Epithelial cell of prostate (primary cell): ENCODE measurements at regions not wholly inside any gene's neighbourhood (a gene's known extent, or its start where the extent isn't known, plus 50 kb on each side); places are given as distances from the start of the nearest gene placed in this dataset.

Source experiments
- DNase-seq: peaks from one replicate; pipeline ENCODE4 v3.0.0-alpha.2; 2011; ENCODE audit warnings: low read depth, low spot score
- H3K27ac ChIP-seq: fragments of 450-650 bp; 2 replicates; pipeline ENCODE4 v1.5.1; 2017; ENCODE audit warnings: mild to moderate bottlenecking

DNA sequence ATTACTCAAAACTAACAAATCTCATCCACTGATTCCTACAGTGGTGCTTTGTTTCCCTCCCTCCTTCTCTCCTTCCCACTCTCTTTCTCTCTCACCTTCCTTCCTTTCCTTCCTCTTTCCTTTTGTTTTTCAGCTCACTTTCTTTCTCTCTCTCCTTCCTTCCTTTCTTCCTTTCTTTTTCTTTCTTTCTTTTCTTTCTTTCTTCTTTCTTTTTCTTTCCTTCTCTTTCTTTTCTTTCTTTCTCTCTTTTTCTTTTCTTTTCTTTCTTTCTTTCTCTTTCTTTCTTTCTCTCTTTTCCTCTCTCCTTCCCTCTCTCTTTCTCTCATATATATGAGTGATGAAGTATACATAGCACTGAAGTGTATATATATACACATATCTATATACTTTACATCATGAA is 241.4 kb downstream of the CENPW start:
- DNase-seq = no peak
- no peak overlapping the region for H3K27ac ChIP-seq

DNA sequence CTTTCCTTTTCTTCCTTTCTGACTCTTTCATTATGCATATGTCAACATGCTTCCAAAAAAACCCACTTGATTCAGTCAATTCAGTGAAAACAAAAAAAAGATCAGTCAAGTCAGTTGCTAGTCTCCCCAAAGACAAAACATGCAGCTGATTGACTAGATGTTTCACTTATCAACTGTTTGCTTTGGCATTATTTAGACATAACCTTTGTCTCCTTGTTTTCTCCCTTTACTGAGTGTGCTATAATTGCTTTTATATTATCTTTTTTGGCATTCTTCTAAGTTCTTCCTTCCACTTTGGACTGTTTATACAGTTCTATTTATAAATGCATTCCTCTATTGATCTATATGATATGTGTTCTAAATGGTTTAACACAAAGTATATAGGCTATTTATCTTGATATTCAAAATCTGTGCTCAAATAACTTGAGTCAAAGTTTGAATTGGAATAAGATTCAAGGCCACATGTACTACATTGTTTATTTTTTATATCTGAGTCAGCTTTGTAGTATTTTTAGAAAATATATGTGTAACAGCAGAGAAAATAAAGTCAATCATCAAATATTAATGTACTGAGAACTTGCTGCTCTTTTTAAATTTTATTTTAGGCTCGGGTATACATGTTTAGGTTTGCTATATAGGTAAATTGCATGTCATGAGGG is 260.5 kb downstream of the CENPW start:
- DNase-seq = no peak

DNA sequence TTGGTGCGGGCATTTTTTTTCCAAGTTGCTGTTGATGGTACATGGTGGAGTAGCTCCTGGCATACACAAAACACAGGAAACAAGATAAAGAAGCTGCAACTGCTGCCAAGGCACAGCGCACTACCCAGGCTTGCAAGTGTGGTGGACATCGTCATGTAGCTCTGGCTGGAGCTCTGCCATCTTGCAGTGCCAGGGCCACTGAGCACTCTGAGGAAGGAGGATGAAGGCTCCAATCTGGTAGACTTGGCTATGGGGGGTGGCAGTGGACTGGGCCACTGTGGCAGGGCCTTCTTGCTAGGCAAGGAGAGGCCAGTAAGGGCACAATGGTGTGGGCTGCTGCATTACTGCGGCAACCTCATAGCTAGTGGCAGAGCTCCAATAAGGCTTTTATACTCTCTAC is 263.5 kb downstream of the CENPW start:
- no peak for DNase-seq
- no peak overlapping the region for H3K27ac ChIP-seq

More for the DNA sequence above, 260.5 kb downstream of the CENPW start:
- H3K27ac ChIP-seq = no peak overlapping the region

DNA sequence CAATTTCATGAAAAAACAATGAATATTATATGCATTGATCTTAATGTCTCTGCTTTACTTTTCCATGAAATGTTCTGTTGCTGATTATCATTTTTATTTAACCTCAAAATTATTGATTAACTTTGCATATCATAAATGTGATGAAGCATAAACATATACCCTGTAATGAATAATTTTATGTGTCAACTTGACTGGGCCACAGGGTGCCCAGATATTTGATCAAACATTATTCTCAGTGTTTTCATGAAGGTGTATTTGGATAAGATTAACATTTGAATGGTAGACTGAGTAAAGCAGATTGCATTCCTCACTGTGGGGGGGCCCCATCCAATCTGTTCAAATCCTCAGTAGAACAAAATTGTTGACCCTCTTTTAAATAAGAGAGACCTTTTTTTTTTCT is 265.2 kb downstream of the CENPW start:
- DNase-seq = no peak
- no peak overlapping the region for H3K27ac ChIP-seq

DNA sequence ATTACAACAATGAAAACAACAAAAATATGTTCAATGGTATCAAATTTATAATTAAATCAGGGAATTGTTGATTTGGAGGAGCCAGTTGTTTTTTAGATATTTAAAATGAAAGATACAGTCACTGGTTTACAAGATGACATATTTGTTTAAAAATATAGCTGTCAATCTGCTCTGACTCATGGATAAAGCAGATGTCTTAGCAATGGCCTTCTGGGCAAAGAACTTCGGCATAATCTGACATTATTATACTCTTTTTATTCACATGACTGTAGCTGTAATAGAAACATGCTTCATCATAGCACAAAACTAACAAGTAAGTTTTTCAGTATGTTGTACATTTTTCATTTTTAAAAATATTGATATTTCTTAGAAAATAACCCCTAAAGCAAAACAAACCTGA is 267.4 kb downstream of the CENPW start:
- H3K27ac ChIP-seq = no peak overlapping the region
- no peak for DNase-seq

DNA sequence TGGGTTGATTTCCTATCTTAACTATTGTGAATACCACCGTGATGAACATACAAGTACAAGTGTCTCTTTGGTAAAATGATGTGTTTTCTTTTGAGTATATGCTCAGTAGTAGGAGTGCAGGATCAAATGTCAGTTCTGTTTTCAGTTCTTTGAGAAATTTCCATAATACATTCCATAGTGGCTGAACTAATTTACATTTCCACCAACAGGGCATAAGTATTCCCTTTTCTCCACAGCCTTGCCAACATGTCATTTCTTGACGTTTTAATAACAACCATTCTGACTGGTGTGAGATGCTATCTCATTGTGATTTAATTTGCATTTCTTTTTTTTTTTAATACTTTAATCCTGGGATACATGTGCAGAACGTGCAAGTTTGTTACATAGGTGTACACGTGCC is 268.8 kb downstream of the CENPW start:
- no peak for DNase-seq
- H3K27ac ChIP-seq = no peak overlapping the region

DNA sequence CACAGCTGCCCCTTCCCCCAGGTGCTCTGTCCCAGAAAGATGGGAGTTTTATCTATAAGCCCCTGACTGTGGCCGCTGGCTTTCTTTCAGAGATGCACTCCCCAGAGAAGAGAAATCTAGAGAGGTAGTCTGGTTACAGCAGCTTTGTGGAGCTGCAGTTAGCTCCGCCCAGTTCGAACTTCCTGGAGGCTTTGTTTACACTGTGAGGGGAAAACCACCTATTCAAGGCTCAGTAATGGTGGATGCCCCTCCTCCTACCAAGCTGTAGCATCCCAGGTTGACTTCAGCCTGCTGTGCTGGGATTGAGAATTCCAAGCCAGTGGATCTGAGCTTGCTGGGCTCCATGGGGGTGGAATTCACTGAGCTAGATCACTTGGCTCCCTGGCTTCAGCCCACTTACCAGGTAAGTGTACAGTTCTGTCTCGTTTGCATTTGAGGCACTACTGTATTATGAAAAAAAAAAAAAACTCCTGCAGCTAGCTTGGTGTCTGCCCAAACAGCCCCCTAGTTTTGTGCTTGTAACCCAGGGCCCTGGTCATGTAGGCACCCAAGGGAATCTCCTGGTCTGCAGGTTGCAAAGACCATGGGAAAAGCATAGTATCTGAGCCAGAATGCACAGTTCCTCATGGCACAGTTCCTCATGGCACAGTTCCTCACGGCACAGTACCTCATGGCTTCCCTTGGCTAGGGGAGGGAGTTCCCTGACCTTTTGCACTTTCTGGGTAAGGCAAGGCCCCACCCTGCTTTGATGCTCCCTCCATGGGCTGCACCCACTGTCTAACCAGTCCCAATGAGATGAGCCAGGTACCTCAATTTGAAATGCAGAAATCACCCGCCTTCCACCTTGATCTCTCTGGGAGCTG is 275.0 kb downstream of the CENPW start:
- no peak overlapping the region for H3K27ac ChIP-seq

DNA sequence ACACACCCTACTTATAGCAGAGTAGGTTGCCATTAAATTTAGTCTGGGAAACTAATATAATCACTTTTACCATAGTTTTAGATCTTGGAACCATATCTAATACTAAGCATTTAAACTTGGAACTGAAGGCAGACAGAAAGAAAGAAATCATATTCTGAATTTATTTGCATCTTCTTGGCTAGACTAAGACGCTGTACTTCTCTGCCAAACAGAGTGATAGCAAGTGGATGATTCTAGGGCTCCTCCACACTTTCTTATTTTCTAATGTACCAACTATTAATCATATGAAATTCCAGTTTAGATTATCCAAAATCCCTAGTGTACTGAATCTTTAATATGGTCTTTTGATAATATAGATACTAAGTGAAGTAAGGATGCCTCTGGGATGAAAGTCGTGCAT is 277.0 kb downstream of the CENPW start:
- DNase-seq = no peak
- no peak overlapping the region for H3K27ac ChIP-seq

More for the DNA sequence above, 275.0 kb downstream of the CENPW start:
- DNase-seq = no peak

DNA sequence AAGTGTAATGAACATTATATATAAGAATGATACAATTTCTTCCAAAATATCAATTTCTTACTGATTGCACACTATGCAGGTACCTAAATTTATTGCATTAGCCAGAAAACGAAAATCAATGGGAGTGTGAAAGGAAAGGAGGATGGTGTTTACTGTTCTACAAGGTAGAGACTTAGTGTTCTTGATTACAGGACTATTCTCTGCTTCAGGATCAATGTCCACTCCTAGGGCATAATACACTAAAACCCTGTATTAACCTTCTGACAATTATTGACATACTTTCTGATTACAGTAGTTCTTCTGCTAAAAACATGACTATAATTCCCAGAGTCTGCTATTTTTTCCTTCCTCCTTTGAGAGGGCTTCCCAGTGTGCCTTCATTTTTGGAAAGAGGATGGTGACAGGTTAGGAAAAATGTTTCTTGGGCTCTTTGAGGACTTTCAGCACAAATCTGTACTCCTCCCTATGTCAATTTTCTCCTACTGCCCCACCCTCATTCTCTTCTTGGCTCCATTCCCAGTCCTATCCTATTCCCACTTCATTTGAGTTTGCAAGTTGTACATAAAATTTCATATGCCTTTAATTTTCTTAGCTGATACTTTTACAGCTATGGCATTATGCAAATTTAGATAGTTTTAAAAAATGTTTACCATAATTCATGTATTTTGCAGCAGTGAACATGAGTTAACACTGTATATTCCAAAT is 278.9 kb downstream of the CENPW start:
- no peak overlapping the region for H3K27ac ChIP-seq
- no peak for DNase-seq

DNA sequence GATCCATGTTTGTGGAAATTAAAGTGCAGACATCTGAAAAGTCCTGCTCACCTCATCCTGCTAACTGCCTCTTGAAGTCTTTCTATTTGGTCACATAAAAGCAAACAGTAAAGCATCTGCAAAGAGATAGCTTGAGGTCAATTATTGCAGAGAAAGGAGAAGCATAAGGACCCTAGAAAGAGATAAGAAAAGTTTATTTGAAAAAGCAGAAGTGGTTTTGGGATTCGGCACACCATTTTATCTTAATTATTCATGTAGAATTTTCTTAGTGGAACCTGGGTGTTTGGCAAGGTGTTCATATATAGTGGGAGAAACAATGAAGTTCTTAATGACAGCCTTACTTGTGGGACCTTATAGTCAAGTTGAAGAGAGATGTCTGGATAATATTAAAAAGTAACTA is 280.8 kb downstream of the CENPW start:
- no peak overlapping the region for H3K27ac ChIP-seq
- no peak for DNase-seq

DNA sequence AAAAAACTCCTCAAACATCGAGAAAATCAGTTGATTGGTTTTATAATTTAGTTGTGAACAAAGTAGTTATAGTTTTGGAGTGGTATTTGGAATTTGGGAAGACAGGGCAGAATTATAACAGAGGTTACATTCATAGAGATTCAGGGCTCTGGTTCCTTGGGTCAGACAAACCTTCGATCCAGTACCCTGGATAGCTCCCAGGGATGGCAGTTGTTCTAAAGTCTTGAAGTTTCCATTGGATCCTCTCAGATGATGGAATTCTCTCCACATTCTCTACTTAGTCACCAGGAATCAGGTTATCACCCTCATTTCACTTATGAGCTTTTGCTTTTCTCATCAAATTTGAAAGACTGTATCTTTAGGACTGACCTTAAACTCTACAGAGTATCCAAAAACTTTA is 285.1 kb downstream of the CENPW start:
- DNase-seq = no peak
- no peak overlapping the region for H3K27ac ChIP-seq

DNA sequence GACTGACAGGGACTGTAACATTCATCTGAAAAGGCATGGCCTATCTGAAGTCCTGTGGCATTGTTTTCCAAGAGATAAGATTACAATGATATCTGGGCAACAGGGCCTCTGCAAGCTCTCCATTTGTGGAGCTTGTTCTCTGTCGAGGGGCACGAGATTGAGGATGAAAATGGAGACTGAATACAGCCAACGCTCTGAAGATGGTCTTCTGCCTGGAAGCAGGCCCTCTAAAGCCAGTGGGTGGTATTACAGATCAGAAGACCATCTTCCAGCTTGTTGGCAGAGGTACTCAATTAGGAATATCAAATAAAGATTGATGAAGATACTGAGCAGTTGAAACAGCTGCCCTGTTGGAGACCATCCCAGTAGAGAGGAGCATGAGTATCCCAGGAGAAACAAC is 288.2 kb downstream of the CENPW start:
- H3K27ac ChIP-seq = no peak overlapping the region
- no peak for DNase-seq

DNA sequence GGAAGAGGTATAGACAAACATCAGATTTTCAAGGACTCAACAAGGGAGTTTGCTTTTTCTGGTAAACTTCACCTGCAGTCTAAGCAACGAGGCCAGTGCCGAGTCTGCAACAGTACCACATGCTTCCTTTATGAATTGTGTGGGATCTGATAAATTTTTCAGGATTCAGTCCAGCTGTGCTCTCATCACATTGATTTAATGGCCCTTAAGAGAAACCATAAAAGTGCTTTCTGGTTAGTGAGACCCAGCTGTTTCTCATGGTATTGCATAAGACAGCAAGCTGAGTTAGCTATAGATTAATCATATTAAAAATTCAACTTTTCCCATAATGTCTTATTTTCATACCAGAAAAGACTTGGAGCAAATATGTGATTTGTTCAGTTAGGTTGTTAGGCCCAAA is 291.4 kb downstream of the CENPW start:
- no peak for DNase-seq
- no peak overlapping the region for H3K27ac ChIP-seq

DNA sequence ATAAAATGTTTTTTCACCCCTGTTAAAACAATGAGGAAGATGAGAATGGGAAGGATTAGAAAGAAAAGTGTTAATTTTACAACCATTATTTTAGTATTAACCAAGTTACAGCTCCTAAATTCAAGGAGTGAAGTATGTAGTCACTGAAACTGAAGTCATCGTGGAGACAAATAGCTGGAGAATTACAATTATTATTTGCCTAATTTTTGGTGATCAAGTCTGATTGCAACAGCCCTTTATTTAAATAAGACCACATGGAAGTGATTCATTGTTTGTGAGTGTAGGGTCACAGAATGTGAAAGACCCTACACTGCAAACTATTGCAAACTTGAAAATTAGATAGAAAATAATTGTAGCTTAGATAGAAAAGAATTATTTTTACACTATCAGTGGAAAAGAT is 292.4 kb downstream of the CENPW start:
- no peak for DNase-seq
- no peak overlapping the region for H3K27ac ChIP-seq

DNA sequence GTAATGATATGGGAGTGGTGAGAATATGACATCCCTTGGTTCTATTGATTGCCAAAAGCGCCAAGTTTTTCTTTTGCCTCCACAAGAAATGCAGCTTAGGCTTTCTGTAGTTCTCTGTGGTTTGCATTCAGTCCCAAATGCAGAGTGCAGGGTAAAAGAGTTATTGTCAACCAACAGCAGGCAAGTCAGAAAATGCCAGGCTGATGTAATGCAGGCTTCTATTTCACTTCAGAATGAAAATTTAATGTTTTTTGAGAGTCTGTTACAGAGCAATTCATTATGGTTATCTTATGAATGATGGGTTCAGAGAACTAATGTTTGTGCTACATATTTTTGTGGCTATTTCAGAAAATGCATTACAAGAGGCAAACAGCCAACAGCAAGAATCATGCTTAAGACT is 293.5 kb downstream of the CENPW start:
- DNase-seq = no peak

DNA sequence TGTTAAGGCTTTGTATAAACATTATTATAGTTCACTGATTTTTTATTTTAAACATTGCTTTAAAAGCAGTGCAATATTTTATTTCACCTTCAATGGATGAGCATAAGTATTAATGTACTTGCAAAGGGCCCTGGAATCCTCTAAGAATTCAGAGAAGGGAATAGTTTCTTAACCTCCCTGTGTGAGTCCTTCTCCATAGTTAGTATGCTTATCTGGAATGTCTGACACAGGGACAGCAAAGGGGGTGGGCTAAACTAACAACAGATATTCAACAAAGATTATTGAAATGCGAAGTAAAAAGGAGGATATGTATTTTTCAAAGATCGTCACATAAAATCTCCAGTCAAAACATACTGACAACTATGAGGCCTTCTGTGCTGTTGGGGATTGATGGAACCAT is 300.4 kb downstream of the CENPW start:
- H3K27ac ChIP-seq = no peak overlapping the region
- no peak for DNase-seq

More for the DNA sequence above, 293.5 kb downstream of the CENPW start:
- no peak overlapping the region for H3K27ac ChIP-seq

DNA sequence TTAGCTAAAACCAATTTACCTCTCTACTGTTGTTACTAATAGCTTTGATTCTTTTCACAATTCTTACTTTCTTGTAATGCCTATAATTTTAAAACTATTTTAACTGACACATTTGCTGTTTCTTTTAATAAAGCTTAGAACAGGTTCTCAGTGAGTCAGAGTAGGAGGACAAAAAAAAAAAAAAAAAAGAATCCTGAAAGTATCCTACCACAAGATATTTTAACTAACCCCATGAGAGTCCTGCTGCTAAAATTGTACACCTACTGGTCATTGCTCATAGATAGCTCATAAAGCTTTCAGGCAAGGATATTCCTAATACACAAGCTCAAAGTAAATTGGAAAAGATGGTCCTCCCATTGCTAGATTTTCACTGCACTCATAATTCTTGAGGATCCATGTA is 301.0 kb downstream of the CENPW start:
- no peak overlapping the region for H3K27ac ChIP-seq
- no peak for DNase-seq

DNA sequence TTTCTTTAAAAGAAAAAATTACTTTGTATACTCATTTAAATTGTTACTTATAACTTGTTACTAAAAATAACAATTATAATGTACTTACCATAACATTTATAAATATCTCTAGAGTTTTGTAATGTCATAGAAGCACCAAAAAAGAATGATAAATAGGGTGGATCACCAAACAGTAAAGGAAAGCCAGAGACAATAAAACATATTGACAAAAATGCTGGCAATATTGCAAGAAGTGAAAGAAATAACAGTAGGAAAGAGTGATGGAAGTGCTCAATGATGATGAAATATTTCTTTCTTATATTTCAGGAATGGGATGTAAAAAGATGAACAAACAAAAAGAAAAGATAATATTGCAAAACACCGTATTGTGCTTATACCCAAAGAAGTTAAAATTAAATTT is 301.7 kb downstream of the CENPW start:
- no peak overlapping the region for H3K27ac ChIP-seq
- DNase-seq = no peak

DNA sequence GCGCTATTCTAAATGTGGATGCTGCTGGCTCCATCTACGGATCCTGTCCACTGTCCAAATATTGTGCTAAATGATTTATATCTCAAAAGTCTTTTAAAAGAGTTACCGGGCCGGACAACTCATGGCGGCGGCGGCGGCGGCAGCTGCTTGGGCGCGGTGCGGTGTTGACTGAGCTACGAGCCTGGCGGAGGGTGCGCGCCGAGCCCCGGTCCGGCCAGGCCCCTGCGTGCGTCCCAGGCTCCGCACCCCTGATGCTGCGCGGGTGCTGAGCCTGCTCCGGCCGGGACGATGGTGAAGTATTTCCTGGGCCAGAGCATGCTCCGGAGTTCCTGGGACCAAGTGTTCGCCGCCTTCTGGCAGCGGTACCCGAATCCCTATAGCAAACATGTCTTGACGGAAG is 303.4 kb downstream of the CENPW start:
- DNase-seq = no peak
- no peak overlapping the region for H3K27ac ChIP-seq

DNA sequence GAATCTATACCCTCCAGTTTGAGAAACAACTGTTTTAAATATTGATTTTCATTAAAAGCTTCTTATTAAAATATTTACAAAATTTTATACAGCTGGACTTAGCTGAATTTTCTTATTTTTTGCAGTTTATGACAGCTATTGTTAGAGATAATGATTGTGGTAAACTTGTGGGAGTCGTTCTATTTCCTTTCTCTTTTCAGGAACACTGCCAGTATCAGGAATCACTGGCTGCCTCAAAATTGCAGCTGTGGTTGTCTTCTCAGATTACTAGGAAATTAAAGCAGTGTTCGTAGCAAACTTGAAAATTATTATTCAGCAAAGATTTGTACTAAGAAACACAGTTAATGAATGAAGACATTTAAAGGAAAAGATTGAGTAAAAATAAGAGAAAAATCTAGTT is 311.0 kb downstream of the CENPW start:
- DNase-seq = no peak
- no peak overlapping the region for H3K27ac ChIP-seq

DNA sequence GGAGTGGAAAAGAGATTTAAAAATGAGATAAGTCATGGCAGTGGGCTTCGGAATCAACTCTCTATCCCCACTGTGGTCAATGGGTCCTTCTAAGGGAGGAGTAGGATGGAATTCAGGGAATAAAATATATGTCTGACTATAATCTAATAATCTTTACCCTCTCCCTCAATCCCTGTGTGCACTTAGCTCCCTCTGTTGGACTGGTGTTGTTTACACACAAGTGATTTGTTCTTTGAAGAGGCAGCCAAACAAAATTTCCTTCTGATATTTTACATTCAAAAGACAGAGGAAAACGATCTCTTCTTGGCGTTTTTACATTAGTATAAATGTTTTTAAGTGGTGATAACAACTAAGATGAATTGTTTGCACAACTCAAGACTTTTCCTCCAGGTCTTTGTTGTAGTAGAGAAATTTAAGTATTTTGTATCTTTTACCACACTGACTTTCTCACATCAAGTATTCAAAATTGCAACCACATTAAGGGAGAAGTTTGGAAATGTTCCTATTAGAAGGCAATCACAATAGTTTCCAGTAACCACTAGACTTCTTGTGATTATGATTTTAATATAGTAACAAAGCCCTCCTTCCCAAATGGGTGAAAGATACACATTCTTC is 317.8 kb downstream of the CENPW start:
- peak; percentile 3 for DNase-seq
- H3K27ac ChIP-seq = no peak overlapping the region
